ENCODE measurements at regions not wholly inside any gene's neighbourhood (a gene's known extent, or its start where the extent isn't known, plus 50 kb on each side); places are given as distances from the start of the nearest gene placed in this dataset.

DNA sequence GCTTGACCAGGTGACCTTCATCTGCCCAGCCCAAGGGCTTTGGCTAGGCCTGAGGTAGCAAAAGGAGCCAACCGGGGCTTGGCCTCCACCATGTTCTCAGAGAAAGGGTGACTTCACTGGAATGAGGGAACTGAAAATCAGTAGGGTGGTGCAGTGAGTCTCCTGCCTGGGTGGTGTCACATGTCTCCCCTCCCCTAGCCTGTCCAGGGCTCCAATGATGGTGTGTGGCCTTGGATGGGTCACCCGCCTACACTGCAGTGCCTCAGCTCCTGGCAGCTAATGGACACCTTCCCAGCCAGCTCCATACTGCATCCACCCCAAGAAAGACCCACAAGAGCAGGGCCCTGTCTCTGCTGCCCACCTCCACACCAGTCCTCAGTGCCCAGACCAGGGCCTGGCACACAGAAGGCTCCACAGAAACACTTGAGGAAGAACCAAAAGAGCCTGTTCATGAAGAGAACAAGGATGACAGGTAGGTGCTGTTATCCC is 678.7 kb downstream of the MATN1 start:
- ATAC-seq, result no peak
- TF ChIP-seq RARB (CRISPR knock-in tag; IDR thresholded peaks at IDR 0.05) (no peak), ZC3H10 (CRISPR knock-in tag; IDR thresholded peaks at IDR 0.05) (no peak), ZNF565 (CRISPR knock-in tag; conservative IDR thresholded peaks at IDR 0.05; ENCODE audit: low read depth) (no peak), ZFP30 (CRISPR knock-in tag; IDR thresholded peaks at IDR 0.05) (no peak), GLIS3 (CRISPR knock-in tag; IDR thresholded peaks at IDR 0.05) (no peak), TCF4 (CRISPR knock-in tag; IDR thresholded peaks at IDR 0.05; ENCODE audit: borderline replicate concordance) (no peak), TOX (CRISPR knock-in tag; IDR thresholded peaks at IDR 0.05; ENCODE audit: borderline replicate concordance) (no peak), ZNF70 (CRISPR knock-in tag; IDR thresholded peaks at IDR 0.05) (no peak)
- TF ChIP-seq, protein P1, sequence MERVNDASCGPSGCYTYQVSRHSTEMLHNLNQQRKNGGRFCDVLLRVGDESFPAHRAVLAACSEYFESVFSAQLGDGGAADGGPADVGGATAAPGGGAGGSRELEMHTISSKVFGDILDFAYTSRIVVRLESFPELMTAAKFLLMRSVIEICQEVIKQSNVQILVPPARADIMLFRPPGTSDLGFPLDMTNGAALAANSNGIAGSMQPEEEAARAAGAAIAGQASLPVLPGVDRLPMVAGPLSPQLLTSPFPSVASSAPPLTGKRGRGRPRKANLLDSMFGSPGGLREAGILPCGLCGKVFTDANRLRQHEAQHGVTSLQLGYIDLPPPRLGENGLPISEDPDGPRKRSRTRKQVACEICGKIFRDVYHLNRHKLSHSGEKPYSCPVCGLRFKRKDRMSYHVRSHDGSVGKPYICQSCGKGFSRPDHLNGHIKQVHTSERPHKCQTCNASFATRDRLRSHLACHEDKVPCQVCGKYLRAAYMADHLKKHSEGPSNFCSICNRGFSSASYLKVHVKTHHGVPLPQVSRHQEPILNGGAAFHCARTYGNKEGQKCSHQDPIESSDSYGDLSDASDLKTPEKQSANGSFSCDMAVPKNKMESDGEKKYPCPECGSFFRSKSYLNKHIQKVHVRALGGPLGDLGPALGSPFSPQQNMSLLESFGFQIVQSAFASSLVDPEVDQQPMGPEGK (CRISPR knock-in tag; IDR thresholded peaks at IDR 0.05; ENCODE audit: borderline replicate concordance), result no peak
- TF ChIP-seq, protein P2, sequence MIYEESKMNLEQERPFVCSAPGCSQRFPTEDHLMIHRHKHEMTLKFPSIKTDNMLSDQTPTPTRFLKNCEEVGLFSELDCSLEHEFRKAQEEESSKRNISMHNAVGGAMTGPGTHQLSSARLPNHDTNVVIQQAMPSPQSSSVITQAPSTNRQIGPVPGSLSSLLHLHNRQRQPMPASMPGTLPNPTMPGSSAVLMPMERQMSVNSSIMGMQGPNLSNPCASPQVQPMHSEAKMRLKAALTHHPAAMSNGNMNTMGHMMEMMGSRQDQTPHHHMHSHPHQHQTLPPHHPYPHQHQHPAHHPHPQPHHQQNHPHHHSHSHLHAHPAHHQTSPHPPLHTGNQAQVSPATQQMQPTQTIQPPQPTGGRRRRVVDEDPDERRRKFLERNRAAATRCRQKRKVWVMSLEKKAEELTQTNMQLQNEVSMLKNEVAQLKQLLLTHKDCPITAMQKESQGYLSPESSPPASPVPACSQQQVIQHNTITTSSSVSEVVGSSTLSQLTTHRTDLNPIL (CRISPR knock-in tag; IDR thresholded peaks at IDR 0.05; ENCODE audit: low read depth), result no peak

DNA sequence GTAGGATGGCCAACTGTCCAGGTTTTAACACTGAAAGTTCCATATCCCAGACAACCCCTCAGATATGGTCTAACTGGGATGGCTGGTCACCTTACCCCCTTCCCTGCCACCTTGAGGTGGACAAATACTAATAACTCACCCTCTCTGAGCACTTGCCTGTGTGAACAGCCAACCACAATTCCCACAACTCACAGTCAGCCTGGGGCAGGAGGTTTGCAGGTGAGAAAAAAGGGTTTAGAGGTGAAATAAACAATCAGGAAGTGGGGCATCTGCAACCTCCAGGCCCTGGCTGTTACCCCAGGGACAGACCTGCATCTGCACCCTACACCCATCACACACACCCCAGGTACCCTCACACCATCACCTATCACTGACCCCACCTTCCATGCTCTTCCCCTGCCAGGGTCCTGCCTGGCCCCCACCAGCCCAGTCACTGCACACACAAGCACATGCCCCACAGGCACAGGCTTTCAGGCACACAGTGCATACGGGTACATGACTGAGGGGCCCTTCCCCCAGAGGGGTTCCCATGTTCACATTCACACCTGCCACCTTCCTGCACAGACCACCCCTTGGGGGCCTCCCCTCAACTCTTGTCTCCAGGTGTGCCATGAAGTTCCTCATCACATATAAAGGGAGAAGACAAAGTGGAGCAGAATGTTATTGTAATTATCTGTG is 679.5 kb downstream of the MATN1 start:
- no peak for ATAC-seq
- no peak for TF ChIP-seq ZC3H10 (CRISPR knock-in tag; IDR thresholded peaks at IDR 0.05)
- TF ChIP-seq CSDC2 (CRISPR knock-in tag; IDR thresholded peaks at IDR 0.05), result no peak
- no peak for TF ChIP-seq TOX (CRISPR knock-in tag; IDR thresholded peaks at IDR 0.05; ENCODE audit: borderline replicate concordance)
- TF ChIP-seq PPARA (CRISPR knock-in tag; IDR thresholded peaks at IDR 0.05; ENCODE audit: borderline replicate concordance), result no peak
- TF ChIP-seq GLIS3 (CRISPR knock-in tag; IDR thresholded peaks at IDR 0.05), result no peak
- no peak for TF ChIP-seq OSR1 (CRISPR knock-in tag; IDR thresholded peaks at IDR 0.05)
- TF ChIP-seq ARNTL (CRISPR knock-in tag; IDR thresholded peaks at IDR 0.05; ENCODE audit: borderline replicate concordance, low read depth), result no peak
- TF ChIP-seq, protein P2 (CRISPR knock-in tag; IDR thresholded peaks at IDR 0.05; ENCODE audit: low read depth), result no peak
- no peak for TF ChIP-seq ZNF565 (CRISPR knock-in tag; conservative IDR thresholded peaks at IDR 0.05; ENCODE audit: low read depth)
- TF ChIP-seq RARB (CRISPR knock-in tag; IDR thresholded peaks at IDR 0.05), result no peak
- TF ChIP-seq ESRRG (CRISPR knock-in tag; IDR thresholded peaks at IDR 0.05), result no peak
- no peak for TF ChIP-seq ZFP3 (CRISPR knock-in tag; IDR thresholded peaks at IDR 0.05)
- TF ChIP-seq SNAI2 (CRISPR knock-in tag; IDR thresholded peaks at IDR 0.05), result no peak
- TF ChIP-seq TCF4 (CRISPR knock-in tag; IDR thresholded peaks at IDR 0.05; ENCODE audit: borderline replicate concordance), result no peak
- no peak for TF ChIP-seq ISL1 (CRISPR knock-in tag; IDR thresholded peaks at IDR 0.05)
- TF ChIP-seq, protein P3, sequence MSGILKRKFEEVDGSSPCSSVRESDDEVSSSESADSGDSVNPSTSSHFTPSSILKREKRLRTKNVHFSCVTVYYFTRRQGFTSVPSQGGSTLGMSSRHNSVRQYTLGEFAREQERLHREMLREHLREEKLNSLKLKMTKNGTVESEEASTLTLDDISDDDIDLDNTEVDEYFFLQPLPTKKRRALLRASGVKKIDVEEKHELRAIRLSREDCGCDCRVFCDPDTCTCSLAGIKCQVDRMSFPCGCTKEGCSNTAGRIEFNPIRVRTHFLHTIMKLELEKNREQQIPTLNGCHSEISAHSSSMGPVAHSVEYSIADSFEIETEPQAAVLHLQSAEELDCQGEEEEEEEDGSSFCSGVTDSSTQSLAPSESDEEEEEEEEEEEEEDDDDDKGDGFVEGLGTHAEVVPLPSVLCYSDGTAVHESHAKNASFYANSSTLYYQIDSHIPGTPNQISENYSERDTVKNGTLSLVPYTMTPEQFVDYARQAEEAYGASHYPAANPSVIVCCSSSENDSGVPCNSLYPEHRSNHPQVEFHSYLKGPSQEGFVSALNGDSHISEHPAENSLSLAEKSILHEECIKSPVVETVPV (CRISPR knock-in tag; IDR thresholded peaks at IDR 0.05), result no peak
- TF ChIP-seq, protein P4, sequence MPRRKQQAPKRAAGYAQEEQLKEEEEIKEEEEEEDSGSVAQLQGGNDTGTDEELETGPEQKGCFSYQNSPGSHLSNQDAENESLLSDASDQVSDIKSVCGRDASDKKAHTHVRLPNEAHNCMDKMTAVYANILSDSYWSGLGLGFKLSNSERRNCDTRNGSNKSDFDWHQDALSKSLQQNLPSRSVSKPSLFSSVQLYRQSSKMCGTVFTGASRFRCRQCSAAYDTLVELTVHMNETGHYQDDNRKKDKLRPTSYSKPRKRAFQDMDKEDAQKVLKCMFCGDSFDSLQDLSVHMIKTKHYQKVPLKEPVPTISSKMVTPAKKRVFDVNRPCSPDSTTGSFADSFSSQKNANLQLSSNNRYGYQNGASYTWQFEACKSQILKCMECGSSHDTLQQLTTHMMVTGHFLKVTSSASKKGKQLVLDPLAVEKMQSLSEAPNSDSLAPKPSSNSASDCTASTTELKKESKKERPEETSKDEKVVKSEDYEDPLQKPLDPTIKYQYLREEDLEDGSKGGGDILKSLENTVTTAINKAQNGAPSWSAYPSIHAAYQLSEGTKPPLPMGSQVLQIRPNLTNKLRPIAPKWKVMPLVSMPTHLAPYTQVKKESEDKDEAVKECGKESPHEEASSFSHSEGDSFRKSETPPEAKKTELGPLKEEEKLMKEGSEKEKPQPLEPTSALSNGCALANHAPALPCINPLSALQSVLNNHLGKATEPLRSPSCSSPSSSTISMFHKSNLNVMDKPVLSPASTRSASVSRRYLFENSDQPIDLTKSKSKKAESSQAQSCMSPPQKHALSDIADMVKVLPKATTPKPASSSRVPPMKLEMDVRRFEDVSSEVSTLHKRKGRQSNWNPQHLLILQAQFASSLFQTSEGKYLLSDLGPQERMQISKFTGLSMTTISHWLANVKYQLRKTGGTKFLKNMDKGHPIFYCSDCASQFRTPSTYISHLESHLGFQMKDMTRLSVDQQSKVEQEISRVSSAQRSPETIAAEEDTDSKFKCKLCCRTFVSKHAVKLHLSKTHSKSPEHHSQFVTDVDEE (CRISPR knock-in tag; IDR thresholded peaks at IDR 0.05), result no peak
- TF ChIP-seq, protein P1 (CRISPR knock-in tag; IDR thresholded peaks at IDR 0.05; ENCODE audit: borderline replicate concordance), result no peak
- TF ChIP-seq ZNF8 (CRISPR knock-in tag; IDR thresholded peaks at IDR 0.05), result no peak
- TF ChIP-seq, protein P5, sequence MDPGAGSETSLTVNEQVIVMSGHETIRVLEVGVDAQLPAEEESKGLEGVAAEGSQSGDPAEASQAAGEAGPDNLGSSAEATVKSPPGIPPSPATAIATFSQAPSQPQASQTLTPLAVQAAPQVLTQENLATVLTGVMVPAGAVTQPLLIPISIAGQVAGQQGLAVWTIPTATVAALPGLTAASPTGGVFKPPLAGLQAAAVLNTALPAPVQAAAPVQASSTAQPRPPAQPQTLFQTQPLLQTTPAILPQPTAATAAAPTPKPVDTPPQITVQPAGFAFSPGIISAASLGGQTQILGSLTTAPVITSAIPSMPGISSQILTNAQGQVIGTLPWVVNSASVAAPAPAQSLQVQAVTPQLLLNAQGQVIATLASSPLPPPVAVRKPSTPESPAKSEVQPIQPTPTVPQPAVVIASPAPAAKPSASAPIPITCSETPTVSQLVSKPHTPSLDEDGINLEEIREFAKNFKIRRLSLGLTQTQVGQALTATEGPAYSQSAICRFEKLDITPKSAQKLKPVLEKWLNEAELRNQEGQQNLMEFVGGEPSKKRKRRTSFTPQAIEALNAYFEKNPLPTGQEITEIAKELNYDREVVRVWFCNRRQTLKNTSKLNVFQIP (CRISPR knock-in tag; IDR thresholded peaks at IDR 0.05; ENCODE audit: borderline replicate concordance, low read depth), result no peak
